Activated CD8-positive, alpha-beta memory T cell treated with anti-CD3 and anti-CD28 coated beads for 48 hours (primary cell): ENCODE measurements at regions not wholly inside any gene's neighbourhood (a gene's known extent, or its start where the extent isn't known, plus 50 kb on each side); places are given as distances from the start of the nearest gene placed in this dataset.

Experiments used
- DNase-seq, 3 experiments: peaks; one replicate each; pipeline ENCODE4 v3.0.0-alpha.2; 2020; ENCODE audit warnings: low read depth in 2 of 3, low spot score in 2 of 3

DNA sequence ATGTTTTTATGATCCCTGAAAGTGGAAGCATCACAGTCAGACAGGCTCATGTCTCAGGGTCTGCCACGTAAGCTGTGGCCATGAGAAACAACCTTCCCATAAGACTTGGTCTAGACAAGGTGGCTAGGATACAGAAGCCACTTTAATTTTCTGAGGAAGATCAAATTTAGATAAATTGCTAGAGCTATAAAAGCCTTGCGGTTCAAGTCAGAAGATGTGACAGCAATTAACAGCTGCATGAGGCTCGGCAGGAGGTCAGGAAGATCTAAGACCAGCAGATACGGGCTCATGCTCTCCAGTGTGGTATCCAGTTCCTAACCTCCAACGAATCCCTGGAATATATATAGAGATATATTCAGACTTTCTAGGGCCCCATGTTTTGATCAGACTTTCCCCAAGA is 577.1 kb downstream of the PLPP3 start:
- DNase-seq, result no peak

DNA sequence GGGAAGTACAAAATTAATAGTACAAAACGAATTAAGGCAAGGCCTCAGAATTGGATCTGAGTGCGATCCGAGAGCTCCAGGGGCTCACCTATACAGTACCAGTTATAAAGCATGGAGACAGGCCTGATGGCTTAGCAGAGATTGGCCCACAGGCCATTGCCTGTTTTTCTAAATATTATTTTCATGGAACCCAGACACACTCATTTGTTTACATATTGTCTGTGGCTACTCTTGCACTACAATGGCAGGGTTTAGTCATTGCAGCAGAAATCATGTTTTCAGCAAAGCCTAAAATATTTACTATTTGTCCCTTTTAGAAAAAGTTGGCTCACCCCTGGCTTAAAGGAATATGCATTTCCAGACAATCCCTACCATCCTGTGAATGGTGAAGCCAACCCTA is 578.9 kb downstream of the PLPP3 start:
- DNase-seq, result no peak

DNA sequence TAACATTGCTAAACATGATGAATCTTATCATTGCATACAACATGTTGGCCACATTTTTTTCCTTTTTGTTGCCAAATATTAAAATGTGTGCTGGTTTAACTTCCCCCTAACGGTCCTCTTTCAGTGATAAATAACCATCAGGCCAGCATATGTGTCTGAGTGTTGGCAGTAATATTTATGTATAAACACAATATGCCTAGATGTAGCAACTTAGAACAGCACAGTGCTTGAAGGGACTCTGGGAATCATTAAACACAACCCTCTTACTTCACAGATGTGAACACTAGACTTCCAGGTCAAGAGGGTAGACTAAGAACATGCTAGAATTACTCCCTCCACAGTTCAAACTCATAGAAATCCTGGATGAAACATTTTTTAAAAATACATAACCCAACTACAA is 581.8 kb downstream of the PLPP3 start:
- DNase-seq, result no peak

DNA sequence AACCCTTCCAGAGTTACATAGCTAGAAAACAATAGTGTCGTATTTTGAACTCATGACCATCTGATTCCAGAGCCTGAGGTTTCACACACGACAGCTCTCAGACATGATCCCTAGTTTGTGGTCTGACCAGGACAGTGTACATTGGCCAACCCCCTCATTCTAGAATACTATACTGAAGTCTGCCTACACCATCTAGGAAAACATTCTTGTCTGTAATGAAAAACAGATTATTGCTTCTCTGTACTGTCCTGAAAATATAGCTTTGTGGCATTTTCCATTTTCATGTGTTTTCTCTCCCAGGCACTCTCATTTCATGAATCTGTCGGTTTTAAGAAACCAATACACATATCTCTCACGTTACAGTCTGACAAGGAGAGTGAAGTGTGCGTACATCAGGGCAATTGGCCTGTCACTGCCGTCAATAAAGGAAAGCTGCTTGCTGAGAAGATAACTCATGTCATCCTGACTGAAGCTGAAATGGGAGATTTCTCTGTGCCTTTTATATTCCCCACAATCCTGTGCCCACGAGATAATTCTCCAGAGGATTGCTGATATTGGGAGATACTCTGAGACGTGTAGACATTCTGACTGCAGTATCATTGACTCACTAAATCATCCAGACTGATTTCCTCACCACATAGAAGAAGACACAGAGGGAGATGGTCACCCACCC is 585.6 kb downstream of the PLPP3 start:
- no peak for DNase-seq

DNA sequence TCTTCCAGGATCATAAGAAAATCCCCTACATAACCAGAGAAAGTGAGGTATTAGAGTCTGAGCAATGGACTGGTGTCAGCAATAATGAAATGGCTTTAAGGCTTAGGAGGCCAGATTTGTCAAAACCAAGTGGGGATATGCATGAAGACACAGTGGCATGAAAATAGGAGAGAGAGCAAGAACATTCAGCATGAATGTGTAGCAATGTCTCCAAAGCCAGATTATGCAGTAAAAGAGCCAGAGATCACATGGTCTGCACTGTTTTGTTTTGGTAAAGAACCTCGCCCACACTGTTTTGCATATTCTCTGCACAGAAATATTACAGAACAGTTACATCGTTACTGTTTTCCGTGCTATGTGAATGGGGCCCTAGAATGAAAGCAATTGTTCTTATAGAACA is 589.4 kb downstream of the PLPP3 start:
- DNase-seq, result no peak

DNA sequence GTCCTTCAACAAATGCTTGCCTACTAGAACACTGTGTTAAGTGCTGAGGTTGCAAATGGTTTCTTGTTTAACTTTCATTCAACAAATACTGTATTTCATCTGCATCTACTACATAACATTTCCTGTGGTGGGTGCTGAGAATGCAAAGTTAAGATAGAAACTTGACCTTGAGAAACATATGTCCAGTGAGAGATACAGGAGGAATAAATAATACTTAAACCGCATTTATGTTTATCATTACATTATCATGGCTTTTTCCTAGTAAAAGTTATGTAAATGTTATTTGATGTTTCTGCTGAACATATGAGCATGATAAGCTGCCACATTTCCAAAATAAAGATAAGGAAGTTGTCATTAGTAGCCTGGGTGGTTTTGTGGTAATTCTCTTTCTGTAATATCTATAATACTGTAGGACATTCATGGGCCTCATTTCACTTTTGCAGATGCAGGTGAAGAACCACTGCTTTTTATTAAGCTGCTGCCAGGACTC is 590.4 kb downstream of the PLPP3 start:
- no peak for DNase-seq

DNA sequence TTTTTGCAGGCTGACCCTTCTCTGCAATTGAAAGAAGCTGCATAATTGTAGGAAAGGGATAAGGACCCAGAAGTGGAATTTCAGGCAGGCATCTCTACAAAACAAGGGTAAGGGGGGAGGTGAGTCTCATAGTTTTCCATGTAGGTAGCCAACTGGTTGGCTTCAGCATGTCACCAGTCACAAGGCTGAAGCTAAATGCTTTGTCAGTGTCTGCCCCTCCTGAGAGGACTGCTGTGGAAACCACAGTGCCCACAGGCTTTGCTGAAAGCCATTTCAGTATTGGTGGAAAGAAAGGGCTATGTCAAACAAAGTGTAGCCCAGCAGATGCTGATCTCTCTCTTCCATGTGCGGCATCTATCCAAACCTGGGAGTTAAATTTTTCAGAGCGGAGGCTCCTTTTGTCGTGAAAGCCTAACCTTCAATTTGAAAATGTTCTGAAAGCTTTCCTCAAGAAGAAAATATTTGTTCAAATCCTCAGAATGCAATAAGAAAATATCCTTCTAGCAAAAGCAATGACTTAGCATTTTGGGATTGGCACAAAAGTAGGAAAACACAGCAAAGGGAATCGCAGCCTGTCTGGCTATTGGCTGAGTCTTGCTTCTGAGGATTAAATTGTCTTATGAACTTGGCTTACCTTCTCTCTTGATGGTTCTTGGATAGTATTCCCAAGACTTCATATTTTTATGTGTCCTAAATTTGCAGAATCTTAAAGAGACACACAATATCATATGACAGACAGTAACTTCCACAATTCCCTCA is 591.7 kb downstream of the PLPP3 start:
- no peak for DNase-seq

DNA sequence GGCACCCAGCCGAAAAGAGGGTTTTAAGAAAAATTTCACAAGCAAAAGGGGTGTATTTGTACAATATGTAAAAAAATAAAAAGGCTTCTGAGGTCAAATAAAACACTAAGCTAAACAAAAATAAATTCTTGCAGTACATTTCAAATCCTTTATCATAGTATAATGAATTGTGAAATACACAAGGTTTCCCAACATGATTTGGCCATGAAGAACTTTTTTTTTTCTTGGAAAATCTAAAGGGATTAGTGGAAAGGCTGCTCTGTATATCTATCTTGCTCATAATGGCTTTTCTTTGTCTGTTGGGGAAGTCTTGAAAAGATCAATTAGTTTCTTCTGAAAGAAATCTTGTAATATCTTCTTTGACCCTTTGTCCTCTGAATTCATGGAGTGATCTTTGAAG is 593.4 kb downstream of the PLPP3 start:
- no peak for DNase-seq

DNA sequence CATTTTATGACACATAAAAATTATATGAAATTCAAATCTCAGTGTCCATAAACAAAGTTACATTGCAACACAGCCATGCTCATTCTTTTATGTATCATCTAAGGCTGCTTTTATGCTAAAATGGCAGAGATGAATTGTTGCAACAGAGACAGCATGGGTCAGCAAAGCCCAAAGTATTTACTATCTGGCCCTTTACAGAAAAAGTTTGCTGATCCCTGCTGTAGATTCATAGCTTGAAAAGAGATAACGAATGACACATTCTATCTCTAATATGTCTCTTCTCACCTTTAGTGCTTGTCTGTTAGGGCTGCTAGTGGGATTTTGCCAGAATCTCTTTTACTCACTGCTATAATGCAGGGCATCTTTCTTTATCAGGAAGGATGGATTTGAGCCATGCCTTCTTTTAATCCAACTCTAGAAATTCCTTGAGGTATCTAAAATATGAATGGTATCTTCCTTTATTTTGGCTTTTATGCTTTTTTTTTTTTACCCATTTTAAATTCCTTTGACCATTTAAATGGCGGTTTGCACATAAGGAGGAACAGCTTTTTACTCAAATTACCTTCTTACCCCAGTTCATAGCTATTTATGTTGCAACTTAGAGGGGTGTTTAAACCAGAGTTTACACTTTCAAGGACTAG is 598.2 kb downstream of the PLPP3 start:
- no peak for DNase-seq

DNA sequence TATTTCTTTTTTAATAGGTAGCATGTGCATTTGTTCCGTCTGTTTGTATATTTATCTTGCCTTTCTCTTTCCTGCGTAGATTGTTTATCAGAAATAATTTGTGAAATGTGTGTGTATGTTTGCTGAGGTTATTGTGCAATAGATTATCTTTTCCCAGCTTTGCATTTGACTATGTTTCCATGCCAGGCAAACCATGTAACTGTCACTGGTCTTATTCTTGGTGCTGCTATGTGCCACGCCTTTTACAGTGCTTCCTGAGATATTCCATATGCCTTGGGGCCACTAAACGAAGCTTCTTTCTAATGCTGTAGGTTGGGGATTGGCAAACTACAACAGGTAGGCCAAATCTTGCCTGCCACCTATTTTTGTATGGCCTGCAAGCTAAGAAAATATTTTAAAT is 598.8 kb downstream of the PLPP3 start:
- no peak for DNase-seq

DNA sequence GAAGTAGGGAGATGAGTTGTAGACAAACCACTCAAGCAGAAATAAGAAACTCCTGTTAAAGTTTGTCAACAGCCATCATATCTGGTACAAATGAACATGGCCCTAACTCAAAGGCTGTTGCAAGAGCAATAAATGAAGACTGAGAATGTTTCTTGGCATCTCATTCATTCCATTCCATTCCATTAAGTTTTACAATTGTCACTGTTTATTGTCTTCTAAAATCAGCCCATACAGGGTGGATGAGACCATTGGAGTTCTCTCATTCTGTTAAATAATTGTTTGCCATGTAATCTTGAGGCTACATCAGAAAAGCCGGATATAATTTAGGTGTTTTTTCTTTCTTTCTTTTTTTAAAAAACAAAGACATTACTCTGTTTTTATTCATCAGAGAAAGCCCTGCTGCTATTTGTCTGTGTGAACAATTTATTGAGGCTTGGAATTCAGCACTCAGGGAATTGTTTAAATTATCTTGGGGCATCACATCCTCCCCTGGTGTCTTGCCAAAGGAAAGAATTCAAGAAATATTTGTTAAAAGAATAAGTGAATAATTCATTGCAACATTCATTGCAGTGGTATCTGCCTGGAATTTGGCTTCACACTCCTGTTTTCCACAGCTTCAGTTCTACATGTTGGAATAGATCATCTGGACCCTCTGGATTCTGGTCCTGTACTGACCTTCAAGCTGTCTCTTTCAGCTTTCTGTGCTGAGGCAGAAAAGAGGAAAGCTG is 604.5 kb downstream of the PLPP3 start:
- DNase-seq, result no peak

DNA sequence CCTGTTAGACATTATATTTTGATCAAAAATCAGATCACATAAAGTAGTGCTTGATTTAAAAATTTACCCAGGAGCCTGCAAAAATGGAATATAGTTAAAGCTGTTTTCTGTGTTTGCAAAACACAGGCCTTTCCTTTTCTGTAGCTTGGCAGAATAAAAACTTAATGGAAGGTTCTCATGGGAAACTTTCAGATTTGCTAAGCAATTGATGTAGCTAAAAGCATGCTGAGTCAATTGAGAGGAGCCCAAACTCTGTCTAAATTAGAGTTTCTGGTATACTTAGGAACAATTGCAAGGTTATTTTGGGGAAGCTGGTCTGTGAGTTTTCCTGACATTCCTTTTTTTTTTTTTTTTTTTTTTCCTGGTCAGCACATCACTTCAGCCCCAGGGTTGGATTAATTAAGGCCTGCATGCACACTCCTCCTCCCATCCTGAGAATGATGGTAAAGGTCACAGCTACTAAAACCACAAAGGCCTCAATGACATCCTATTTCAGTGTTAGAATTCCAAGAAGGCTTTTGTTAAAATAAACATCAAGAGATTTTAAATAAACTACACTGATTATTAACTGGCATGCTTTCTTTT is 608.7 kb downstream of the PLPP3 start:
- no peak for DNase-seq

DNA sequence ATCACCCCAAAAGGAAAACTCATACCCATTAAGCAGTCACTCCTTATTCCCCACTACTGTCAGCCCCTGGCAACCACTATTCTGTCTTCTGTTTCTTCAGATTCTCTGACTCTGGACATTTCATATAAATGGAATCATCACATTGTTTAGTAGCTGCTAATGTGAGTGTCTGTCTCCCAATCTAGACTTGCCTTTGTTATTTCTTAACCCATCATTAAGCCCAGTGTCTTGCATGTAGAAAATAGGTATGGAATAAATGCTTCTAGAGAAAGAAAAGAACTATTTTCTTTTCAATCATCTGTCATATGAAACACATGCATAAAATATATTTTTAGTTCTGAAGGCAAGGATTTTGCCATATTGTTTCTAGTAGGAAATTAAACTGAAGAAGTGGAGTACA is 610.0 kb downstream of the PLPP3 start:
- DNase-seq, result no peak

DNA sequence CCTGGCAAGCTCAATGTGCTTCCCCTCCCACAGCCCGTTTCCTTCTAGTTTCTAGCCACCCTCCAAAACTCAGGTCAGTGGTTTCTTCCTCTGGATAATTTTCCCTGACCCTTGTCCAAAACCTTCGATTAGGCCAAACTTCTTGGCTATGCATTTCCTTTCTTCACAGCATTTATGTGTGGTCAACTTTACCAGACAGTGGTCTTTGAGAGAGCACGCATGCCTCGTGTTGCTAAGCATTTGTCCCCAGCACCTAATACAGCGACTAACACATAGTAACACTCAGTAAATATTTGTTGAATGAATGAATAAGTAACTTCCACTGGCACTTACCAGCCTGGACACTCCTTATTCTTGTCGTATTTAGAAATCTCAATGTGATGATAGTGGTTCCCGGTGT is 610.7 kb downstream of the PLPP3 start:
- no peak for DNase-seq

DNA sequence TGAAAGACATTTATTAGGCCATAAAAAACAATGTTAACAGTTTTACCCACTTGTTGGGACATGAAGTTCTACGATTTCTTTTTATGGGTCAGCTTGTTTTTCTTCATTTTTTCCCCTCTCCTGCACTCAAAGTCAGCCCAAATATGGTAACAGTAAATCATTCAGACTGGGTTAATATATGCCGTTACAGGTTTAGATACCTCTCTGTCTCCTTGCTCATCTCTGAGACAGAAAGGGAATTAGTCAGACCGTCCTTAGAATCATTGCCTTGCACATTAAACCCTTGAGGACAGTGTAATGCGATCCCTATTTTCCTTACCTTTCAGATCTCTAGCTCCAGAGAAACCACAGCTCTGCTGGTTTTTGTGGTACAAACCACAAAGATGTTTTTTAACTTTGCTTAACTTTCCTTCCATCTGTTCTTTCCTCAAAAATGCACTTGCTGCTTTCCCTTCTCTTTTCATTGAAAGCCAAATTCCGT is 613.3 kb downstream of the PLPP3 start:
- DNase-seq, result no peak

DNA sequence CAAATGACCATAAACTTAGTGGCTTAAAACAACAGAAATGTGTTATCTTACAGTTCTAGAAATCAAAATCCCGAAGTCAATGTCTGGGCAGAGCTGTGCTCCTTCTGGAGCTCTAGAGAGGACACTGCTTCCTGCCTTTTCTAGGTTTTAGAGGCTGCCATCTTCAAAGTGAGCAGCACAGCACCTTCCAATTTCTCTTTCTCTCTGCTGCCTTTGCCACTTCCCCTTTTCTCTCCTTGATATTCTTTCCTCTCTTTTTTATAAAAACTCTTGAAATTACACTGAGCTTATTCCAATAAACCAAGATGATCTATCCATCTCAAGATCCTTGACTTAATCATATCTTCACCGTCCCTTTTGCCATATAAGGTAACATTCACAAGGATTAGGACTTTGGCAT is 616.9 kb downstream of the PLPP3 start:
- DNase-seq, result no peak

DNA sequence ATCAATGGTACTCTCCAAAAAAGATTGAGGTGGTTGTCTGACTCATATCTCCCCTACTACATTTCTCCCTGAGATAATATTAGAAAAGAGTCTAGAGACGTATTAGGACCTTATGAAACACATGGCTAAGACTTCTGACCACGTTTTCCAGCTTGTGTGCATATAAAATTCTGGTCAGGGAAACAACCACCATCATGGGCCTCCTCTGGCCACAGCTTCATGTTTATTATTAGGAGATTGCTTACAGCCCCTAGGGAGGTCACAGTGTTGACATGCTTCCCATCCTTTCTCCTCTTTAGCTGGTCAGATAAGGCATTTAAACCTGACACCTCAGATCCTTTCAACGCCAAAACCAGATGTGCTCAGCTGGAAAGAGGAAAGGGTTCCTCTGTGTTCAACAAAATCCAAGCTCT is 620.2 kb downstream of the PLPP3 start:
- DNase-seq, result no peak

DNA sequence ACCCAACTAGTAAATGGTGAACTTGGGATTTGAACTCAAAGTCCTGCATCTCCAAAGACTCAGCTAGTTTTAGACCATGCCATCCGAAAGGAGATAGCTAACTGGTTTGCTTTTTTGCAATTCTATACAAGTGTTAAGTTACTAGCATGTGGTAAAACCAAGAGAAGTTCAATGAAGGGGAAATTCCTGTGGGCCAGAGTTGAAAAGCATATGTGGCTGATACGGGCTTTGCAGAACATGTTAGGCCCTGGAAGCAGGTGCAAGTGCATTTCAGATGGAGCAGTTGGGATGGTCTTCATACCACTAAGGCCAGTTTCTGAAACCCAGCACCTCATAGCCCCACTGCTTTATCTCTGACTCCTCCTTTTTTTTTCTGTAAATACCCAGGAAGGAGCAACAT is 620.9 kb downstream of the PLPP3 start:
- DNase-seq, result no peak

DNA sequence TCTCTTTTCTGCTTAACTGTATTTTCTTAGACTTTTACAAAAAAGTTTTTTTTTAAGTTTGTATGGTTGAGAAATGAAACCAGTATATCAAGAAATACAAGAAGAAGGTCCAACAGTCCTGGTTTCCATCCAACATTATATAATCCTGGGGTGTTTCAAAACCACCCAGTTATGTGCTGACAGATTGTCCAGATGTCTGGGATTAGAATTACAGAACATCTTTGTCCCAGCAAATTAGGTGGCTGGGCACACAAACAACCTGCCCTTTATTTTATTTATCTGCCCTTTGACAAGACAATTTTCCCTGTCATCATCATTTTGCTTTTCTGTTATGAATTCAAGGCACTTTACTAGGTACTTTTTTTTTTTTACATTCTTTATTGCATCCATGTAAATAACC is 622.1 kb downstream of the PLPP3 start:
- DNase-seq, result no peak

DNA sequence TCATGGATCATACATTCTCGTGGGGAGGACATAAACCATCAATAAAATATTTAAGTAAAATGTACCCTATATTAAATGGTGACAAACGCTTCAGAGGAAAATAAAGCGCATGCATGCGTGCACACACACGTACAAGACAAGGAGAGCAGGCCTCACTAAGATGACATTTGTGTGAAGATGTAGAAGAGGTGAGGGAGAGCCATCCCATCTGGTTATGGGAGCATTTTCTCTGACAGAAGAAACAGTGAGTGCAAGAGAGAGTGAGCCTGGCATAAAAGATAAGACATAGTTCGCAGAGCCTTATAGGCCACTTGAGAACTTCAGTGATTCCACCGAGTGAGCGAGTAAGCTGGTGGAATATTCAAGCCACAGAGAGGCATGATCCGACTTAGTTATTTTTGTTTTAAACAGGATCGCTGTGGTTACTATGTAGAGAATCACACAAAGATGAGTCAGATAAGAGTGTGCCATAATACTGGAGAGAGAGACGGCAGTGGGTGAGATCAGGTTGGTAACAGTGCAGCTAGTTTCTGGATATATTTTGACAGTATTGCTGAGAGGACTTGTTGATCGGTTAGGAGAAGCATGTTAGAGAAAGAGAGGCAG is 624.2 kb downstream of the PLPP3 start:
- no peak for DNase-seq

DNA sequence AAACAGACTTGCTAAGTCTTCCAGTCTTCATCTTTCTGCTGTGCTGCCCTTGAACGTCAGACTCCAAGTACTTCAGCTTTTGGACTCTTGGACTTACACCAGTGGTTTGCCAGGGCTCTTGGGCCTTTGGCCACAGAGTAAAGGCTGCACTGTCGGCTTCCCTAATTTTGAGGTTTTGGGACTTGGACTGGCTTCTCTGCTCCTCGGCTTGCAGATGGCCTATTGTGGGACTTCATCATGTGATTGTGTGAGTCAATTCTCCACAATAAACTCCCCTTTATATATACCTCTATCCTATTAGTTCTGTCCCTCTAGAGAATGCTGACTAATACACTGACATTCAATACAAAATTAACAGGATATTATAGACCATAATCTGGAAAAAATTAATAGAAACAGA is 628.1 kb downstream of the PLPP3 start:
- DNase-seq, result no peak
